ENCODE measurements at regions not wholly inside any gene's neighbourhood (a gene's known extent, or its start where the extent isn't known, plus 50 kb on each side); places are given as distances from the start of the nearest gene placed in this dataset.

DNA sequence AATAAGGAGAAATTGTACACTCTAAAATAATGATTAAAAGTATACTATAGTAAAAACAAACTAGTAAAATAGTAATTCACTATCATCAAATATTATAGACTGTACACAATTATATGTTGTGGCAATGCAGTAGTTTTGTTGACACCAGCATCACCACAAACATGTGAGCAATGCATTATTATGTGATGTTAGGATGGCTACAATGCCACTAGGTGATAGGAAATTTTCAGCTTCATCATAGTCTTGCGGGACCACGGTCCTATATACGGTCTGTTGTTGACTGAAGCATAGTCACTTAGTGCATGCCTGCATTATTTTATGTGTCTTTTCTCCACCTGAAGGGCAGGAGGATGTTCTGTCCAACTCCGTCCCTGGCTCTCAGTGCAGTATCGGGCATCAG is 104.8 kb upstream of the NEDD9 start:
- DNase-seq, result no peak
- intact Hi-C loops (cut with DNase I; ENCODE audit: low total_unique reads), result no loop called here
- Histone ChIP-seq H3K27ac (no peak overlapping the region), H3K36me3 (no peaks in the 10 kb centered on the region), H3K4me1 (no peaks in the 10 kb centered on the region), H3K27me3 (no peaks in the 10 kb centered on the region), H3K9me3 (peaks cover 0 to 10% (median 0%) of the 10 kb centered on the region in 4 donors), H3K4me3 (no peak overlapping the region)
- TF ChIP-seq EP300 (IDR thresholded peaks at IDR 0.05), result no peak
- TF ChIP-seq, protein P1, sequence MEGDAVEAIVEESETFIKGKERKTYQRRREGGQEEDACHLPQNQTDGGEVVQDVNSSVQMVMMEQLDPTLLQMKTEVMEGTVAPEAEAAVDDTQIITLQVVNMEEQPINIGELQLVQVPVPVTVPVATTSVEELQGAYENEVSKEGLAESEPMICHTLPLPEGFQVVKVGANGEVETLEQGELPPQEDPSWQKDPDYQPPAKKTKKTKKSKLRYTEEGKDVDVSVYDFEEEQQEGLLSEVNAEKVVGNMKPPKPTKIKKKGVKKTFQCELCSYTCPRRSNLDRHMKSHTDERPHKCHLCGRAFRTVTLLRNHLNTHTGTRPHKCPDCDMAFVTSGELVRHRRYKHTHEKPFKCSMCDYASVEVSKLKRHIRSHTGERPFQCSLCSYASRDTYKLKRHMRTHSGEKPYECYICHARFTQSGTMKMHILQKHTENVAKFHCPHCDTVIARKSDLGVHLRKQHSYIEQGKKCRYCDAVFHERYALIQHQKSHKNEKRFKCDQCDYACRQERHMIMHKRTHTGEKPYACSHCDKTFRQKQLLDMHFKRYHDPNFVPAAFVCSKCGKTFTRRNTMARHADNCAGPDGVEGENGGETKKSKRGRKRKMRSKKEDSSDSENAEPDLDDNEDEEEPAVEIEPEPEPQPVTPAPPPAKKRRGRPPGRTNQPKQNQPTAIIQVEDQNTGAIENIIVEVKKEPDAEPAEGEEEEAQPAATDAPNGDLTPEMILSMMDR (IDR thresholded peaks at IDR 0.05), result no peak
- TF ChIP-seq POLR2A (IDR thresholded peaks at IDR 0.05), result no peak
- TF ChIP-seq POLR2AphosphoS5 (IDR thresholded peaks at IDR 0.05), result no peak
- WGBS, 5 donors, result 88 to 96% (median 93%) methylated on average over 5 of the region's 5 CpGs

DNA sequence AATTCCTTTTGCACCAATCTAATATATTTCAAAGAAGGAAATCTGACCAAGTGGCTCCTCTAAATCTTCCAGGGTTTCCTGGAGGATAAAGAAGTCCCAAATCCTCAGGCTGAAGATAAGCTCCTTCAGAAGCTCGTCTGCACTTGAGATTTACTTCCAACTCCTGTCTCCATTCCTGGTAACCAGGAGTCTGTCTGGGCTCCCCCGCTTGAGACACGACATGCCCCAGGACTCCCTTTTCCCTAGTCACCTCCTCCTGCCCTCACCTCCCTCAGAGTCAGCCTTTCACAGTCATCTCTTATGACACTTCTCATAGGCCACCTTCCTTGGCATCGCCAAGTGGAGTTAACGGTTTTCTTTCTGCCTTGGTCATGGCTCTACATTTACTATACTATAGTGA is 103.4 kb upstream of the NEDD9 start:
- no peak overlapping the region for H3K4me3 ChIP-seq
- intact Hi-C loops (cut with DNase I; ENCODE audit: low total_unique reads), result no loop called here
- H3K27me3 ChIP-seq, result no peaks in the 10 kb centered on the region
- no peak for DNase-seq
- no peaks in the 10 kb centered on the region for H3K9me3 ChIP-seq
- H3K27ac ChIP-seq, result no peak overlapping the region
- H3K4me1 ChIP-seq, result peaks cover 0 to 6% (median 0%) of the 10 kb centered on the region in 4 donors
- no peak for TF ChIP-seq EP300 (IDR thresholded peaks at IDR 0.05)
- TF ChIP-seq POLR2A (IDR thresholded peaks at IDR 0.05), result no peak
- no peak for TF ChIP-seq POLR2AphosphoS5 (IDR thresholded peaks at IDR 0.05)
- TF ChIP-seq, protein P1 (IDR thresholded peaks at IDR 0.05), result no peak
- 90 to 95% (median 92%) methylated on average over 5 of the region's 5 CpGs for WGBS, 5 donors
- no peaks in the 10 kb centered on the region for H3K36me3 ChIP-seq

DNA sequence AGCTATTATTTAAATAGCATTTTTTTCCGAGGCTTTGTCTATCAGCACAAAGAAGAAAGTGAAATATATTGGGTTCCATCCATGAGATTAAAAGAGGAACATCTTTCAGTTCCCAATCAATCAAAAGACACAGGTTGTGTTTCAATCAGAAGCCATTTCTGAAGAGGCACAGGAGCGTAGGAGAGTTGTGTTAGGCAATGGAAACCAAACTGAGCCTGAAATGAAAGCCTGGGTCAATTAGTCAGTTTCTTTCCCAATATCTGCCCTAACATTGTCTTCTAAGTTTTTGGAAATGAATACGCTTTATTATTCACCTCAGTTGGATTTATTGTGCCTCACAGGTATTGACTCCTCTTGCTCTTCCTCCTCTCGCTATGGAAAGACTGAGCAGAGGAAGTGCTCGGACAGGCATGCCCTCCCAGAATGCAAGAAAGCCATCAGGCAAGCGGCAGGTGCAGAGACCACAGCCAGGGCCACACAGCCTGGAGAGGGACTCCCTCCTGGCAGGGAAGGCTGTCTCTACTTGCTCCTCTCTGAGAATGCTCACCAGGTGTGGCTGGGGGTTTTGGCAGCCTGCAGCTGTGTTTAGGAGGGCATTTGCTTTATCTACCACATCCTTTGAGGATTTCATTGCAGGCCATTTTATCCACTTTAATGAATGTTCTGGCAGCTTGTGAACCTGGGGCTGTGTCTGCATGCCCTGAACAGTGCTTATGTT is 100.8 kb upstream of the NEDD9 start:
- Histone ChIP-seq H3K9me3 (no peaks in the 10 kb centered on the region), H3K4me1 (peaks cover 0 to 17% (median 9%) of the 10 kb centered on the region in 4 donors), H3K27ac (no peak overlapping the region), H3K27me3 (no peaks in the 10 kb centered on the region), H3K4me3 (no peak overlapping the region), H3K36me3 (no peaks in the 10 kb centered on the region)
- intact Hi-C loops (cut with DNase I; ENCODE audit: low total_unique reads), result no loop called here
- WGBS, 5 donors, result 85 to 91% (median 87%) methylated on average over 6 of the region's 6 CpGs
- no peak for DNase-seq
- TF ChIP-seq EP300 (IDR thresholded peaks at IDR 0.05) (no peak), POLR2A (IDR thresholded peaks at IDR 0.05) (no peak), POLR2AphosphoS5 (IDR thresholded peaks at IDR 0.05) (no peak)
- TF ChIP-seq, protein P1 (IDR thresholded peaks at IDR 0.05), result no peak

DNA sequence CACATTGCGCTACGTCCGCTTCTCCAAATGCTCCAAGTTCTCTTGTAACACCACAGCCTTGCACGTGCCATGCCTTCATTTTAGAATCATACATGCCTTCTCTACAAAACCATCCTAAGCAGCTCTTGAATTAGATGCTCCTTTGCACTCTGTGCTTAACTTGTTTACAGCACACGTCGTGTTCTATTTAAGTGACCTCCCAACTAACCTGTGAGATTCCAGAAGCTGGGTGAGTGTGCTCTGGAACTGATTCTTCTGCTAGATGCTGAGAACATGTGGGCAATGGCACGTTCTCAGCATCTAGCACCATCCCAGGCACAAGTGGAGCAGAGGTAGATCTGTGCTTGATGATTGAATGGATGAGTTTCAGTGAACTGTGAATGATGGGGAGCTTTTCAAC is 100.0 kb upstream of the NEDD9 start:
- H3K27me3 ChIP-seq, result no peaks in the 10 kb centered on the region
- no peaks in the 10 kb centered on the region for H3K9me3 ChIP-seq
- no peaks in the 10 kb centered on the region for H3K36me3 ChIP-seq
- TF ChIP-seq POLR2AphosphoS5 (IDR thresholded peaks at IDR 0.05) (no peak), POLR2A (IDR thresholded peaks at IDR 0.05) (no peak), EP300 (IDR thresholded peaks at IDR 0.05) (no peak)
- TF ChIP-seq, protein P1 (IDR thresholded peaks at IDR 0.05), result no peak
- DNase-seq, result no peak
- intact Hi-C loops (cut with DNase I; ENCODE audit: low total_unique reads), result no loop called here
- no peak overlapping the region for H3K27ac ChIP-seq
- no peak overlapping the region for H3K4me3 ChIP-seq
- WGBS, 5 donors, result 78 to 92% (median 91%) methylated on average over 7 of the region's 7 CpGs
- peaks cover 0 to 17% (median 9%) of the 10 kb centered on the region in 4 donors for H3K4me1 ChIP-seq

Data from stomach (tissue), 8 donors.